GM12878 (cell line): ENCODE measurements at regions not wholly inside any gene's neighbourhood (a gene's known extent, or its start where the extent isn't known, plus 50 kb on each side); places are given as distances from the start of the nearest gene placed in this dataset.

Experiments used
- MXI1 ChIP-seq: fragments of 150-350 bp; IDR thresholded peaks from 2 replicates; pipeline ENCODE4 v1.6.1; 2011; ENCODE audit warnings: low read depth, mild to moderate bottlenecking, inconsistent platforms, low read length, improper control_type of control experiment
- SRF ChIP-seq, 2 experiments: IDR thresholded peaks; 2 replicates each; pipeline ENCODE4 v1.6.1; 2011; ENCODE audit warnings: low read depth in 2 of 2, low read length in 2 of 2, mild to moderate bottlenecking in 1 of 2, moderate library complexity in 1 of 2
- TF ChIP-seq, protein P1 (sequence below): fragments of 450-650 bp; IDR thresholded peaks from 2 replicates; pipeline ENCODE4 v1.6.1; 2016; ENCODE audit warnings: mild to moderate bottlenecking
- TF ChIP-seq, protein P2 (sequence below): fragments of 450-650 bp; formaldehyde crosslinking; IDR thresholded peaks from 2 replicates; pipeline ENCODE4 v1.4.0; 2022; ENCODE audit warnings: mild to moderate bottlenecking, moderate library complexity
- TF ChIP-seq, protein P3 (sequence below): fragments of 450-650 bp; IDR thresholded peaks from 2 replicates; pipeline ENCODE4 v1.6.1; 2017; ENCODE audit warnings: borderline replicate concordance

DNA sequence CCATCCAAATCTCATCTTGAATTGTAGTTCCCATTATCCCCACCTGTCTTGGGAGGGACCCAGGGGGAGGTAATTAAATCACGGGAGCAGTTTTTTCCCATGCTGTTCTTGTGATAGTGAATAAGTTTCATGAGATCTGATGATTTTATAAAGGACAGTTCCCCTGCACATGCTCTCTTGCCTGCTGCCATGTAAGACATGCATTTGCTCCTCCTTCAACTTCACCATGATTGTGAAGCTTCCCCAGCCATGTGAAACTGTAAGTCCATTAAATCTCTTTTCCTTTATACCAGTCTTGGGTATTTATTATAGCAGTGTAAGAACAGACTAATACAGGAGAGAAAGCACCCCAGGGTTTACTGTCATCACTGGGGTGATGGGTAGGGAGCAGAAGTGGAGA is 220.4 kb upstream of the NUDT4 start (continued):
- TF ChIP-seq, protein P1, sequence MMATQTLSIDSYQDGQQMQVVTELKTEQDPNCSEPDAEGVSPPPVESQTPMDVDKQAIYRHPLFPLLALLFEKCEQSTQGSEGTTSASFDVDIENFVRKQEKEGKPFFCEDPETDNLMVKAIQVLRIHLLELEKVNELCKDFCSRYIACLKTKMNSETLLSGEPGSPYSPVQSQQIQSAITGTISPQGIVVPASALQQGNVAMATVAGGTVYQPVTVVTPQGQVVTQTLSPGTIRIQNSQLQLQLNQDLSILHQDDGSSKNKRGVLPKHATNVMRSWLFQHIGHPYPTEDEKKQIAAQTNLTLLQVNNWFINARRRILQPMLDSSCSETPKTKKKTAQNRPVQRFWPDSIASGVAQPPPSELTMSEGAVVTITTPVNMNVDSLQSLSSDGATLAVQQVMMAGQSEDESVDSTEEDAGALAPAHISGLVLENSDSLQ: no peak
- TF ChIP-seq, protein P2, sequence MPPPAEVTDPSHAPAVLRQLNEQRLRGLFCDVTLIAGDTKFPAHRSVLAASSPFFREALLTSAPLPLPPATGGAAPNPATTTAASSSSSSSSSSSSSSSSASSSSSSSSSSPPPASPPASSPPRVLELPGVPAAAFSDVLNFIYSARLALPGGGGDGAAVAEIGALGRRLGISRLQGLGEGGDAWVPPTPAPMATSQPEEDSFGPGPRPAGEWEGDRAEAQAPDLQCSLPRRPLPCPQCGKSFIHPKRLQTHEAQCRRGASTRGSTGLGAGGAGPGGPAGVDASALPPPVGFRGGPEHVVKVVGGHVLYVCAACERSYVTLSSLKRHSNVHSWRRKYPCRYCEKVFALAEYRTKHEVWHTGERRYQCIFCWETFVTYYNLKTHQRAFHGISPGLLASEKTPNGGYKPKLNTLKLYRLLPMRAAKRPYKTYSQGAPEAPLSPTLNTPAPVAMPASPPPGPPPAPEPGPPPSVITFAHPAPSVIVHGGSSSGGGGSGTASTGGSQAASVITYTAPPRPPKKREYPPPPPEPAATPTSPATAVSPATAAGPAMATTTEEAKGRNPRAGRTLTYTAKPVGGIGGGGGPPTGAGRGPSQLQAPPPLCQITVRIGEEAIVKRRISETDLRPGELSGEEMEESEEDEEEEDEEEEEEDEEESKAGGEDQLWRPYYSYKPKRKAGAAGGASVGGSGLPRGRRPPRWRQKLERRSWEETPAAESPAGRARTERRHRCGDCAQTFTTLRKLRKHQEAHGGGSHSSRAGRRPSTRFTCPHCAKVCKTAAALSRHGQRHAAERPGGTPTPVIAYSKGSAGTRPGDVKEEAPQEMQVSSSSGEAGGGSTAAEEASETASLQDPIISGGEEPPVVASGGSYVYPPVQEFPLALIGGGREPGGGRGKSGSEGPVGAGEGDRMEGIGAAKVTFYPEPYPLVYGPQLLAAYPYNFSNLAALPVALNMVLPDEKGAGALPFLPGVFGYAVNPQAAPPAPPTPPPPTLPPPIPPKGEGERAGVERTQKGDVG: no peak
- TF ChIP-seq MXI1: no peak
- no peak for TF ChIP-seq SRF (IDR thresholded peaks at IDR 0.05; ENCODE audit: low read depth in 2 of 2, low read length in 2 of 2)
- TF ChIP-seq, protein P3, sequence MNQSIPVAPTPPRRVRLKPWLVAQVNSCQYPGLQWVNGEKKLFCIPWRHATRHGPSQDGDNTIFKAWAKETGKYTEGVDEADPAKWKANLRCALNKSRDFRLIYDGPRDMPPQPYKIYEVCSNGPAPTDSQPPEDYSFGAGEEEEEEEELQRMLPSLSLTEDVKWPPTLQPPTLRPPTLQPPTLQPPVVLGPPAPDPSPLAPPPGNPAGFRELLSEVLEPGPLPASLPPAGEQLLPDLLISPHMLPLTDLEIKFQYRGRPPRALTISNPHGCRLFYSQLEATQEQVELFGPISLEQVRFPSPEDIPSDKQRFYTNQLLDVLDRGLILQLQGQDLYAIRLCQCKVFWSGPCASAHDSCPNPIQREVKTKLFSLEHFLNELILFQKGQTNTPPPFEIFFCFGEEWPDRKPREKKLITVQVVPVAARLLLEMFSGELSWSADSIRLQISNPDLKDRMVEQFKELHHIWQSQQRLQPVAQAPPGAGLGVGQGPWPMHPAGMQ: no peak
- TF ChIP-seq, all 136 proteins: peak for 0
